Pancreas (tissue), 10 donors: ENCODE measurements at regions not wholly inside any gene's neighbourhood (a gene's known extent, or its start where the extent isn't known, plus 50 kb on each side); places are given as distances from the start of the nearest gene placed in this dataset.

Source experiments
- ATAC-seq, 4 donors: fragments of 200-7000 bp; cut with Tn5 transposase; one replicate each; pipeline versions ENCODE4 v1.8.0 to v1.9.1; 2020; ENCODE audit warnings: mild to moderate bottlenecking in 4 of 4, moderate library complexity in 4 of 4
- DNase-seq, 6 donors: peaks; one replicate each; pipeline ENCODE4 v3.0.0-alpha.2; 2020
- FAIRE-seq: peaks from 2 replicates; lab custom pipeline; 2012; peaks lifted over from hg19 to GRCh38; lab: Jason Lieb, UNC
- H3K27ac ChIP-seq, 4 donors: fragments of 200-600 bp; sonication (generic); 1 replicate in 3 of 4; 2 replicates in 1 of 4; pipeline versions ENCODE4 v1.5.0 to v1.8.0; 2020
- H3K27me3 ChIP-seq, 4 donors: fragments of 200-600 bp; one replicate each; pipeline ENCODE4 v1.8.0; 2021
- H3K36me3 ChIP-seq, 3 donors: fragments of 200-600 bp; sonication (generic) in 1 of 3; one replicate each; pipeline versions ENCODE4 v1.5.0 to v1.8.0; 2020 to 2021
- H3K4me1 ChIP-seq, 3 donors: fragments of 200-600 bp; one replicate each; pipeline ENCODE4 v1.8.0; 2021
- H3K4me3 ChIP-seq, 4 donors: fragments of 200-600 bp; sonication (generic) in 2 of 4; one replicate each; pipeline versions ENCODE4 v1.5.0 to v1.8.0; 2020 to 2021
- H3K9me3 ChIP-seq, 4 donors: fragments of 200-600 bp; one replicate each; pipeline ENCODE4 v1.8.0; 2021
- CTCF ChIP-seq, 4 donors: fragments of 200-600 bp; sonication (generic) in 3 of 4; IDR thresholded peaks; one replicate each; pipeline versions ENCODE4 v1.5.0 to v1.8.0; 2021; ENCODE audit warnings: antibody characterized with exemption in 4 of 4
- WGBS, 2 donors: extraction: QIAGEN DNeasy Blood & Tissue Kit; methylation state at CpG; one replicate each; pipeline ENCODE4 v1.1.7; 2013; 5-methylcytosine and 5-hydroxymethylcytosine counted together
- intact Hi-C, 3 donors: fragments of 100-400 bp; cut with DNase I; formaldehyde crosslinking; loops; one replicate each; pipeline versions ENCODE4 v1.11.1 to v1.14.2; 2022
- donor health status: healthy with polysubstance abuse.
- donor health status: DM: no; HTN: no; CAD: no; lungs with moderate emphysema.
- donor health status: DM: no; HTN: no; CAD: no.
- donor health status: control.
- donor health status: control.
- donor health status: Bipolar disorder and iron deficiency.
- donor health status: DM: yes; HTN: yes; CAD: no.
- donor health status: DM: no; HTN: no; CAD: no.
- donor health status: DM: no; HTN: no; CAD: no.
- donor health status: DM: yes; HTN: yes; CAD: no.

GRCh38 chr15:34647569-34648293 is 64.3 kb upstream of the GOLGA8B start:
- no peak for ATAC-seq
- 62 to 65% methylated on average over 2 of the region's 2 CpGs for WGBS, 2 donors
- no peak for TF ChIP-seq CTCF (IDR thresholded peaks at IDR 0.05)
- DNase-seq: peak in 1 of 6 donors; percentile 16
- no peak for FAIRE-seq
- intact Hi-C loops: no loop called here
- H3K27me3 ChIP-seq: no peaks in the 10 kb centered on the region
- no peaks in the 10 kb centered on the region for H3K9me3 ChIP-seq
- H3K27ac ChIP-seq: no peak overlapping the region
- H3K4me3 ChIP-seq: no peak overlapping the region
- no peaks in the 10 kb centered on the region for H3K4me1 ChIP-seq
- H3K36me3 ChIP-seq: no peaks in the 10 kb centered on the region

GRCh38 chr15:34646918-34647317 is 63.5 kb upstream of the GOLGA8B start:
- Histone ChIP-seq H3K4me1 (no peaks in the 10 kb centered on the region), H3K9me3 (no peaks in the 10 kb centered on the region), H3K4me3 (no peak overlapping the region), H3K27ac (no peak overlapping the region), H3K36me3 (no peaks in the 10 kb centered on the region), H3K27me3 (no peaks in the 10 kb centered on the region)
- no peak for TF ChIP-seq CTCF (IDR thresholded peaks at IDR 0.05)
- FAIRE-seq: no peak
- intact Hi-C loops: no loop called here
- no peak for ATAC-seq
- no peak for DNase-seq
- 76 to 82% methylated on average over 2 of the region's 2 CpGs for WGBS, 2 donors

- Histone ChIP-seq H3K4me1 (no peaks in the 10 kb centered on the region), H3K36me3 (no peaks in the 10 kb centered on the region), H3K4me3 (no peak overlapping the region), H3K9me3 (no peaks in the 10 kb centered on the region), H3K27ac (no peak overlapping the region), H3K27me3 (no peaks in the 10 kb centered on the region)
- no peak for FAIRE-seq
- WGBS, 2 donors: 82 to 85% methylated on average over 4 of the region's 4 CpGs
- no peak for ATAC-seq
- intact Hi-C loops: no loop called here
- DNase-seq: no peak
- TF ChIP-seq CTCF (IDR thresholded peaks at IDR 0.05): no peak
Observed at GRCh38 chr15:34644851-34645250, 61.4 kb upstream of the GOLGA8B start.

- intact Hi-C loops: no loop called here
- no peaks in the 10 kb centered on the region for H3K9me3 ChIP-seq
- no peaks in the 10 kb centered on the region for H3K4me1 ChIP-seq
- DNase-seq (no peak), ATAC-seq (no peak), FAIRE-seq (no peak)
- no peaks in the 10 kb centered on the region for H3K36me3 ChIP-seq
- no peak overlapping the region for H3K4me3 ChIP-seq
- no peak overlapping the region for H3K27ac ChIP-seq
- no peaks in the 10 kb centered on the region for H3K27me3 ChIP-seq
- 68 to 71% methylated on average over 1 of the region's 1 CpG for WGBS, 2 donors
- TF ChIP-seq CTCF (IDR thresholded peaks at IDR 0.05): no peak
Observed at GRCh38 chr15:34644061-34644460, 60.6 kb upstream of the GOLGA8B start.

GRCh38 chr15:34642247-34642646 is 58.8 kb upstream of the GOLGA8B start:
- 67% methylated on average over 4 of the region's 4 CpGs for whole genome bisulfite sequencing, 2 donors
- ATAC-seq (no peak), FAIRE-seq (no peak), DNase-seq (no peak)
- Histone ChIP-seq H3K27me3 (no peaks in the 10 kb centered on the region), H3K27ac (no peak overlapping the region), H3K9me3 (no peaks in the 10 kb centered on the region), H3K36me3 (no peaks in the 10 kb centered on the region), H3K4me3 (no peak overlapping the region), H3K4me1 (no peaks in the 10 kb centered on the region)
- intact Hi-C loops: no loop called here
- TF ChIP-seq CTCF (IDR thresholded peaks at IDR 0.05): no peak
